ENCODE measurements at regions not wholly inside any gene's neighbourhood (a gene's known extent, or its start where the extent isn't known, plus 50 kb on each side); places are given as distances from the start of the nearest gene placed in this dataset.
A peak's percentile ranks its signal among the peaks of the same experiment; 100 is the strongest.

GRCh38 chr3:177358091-177358976, 161.1 kb upstream of the TBL1XR1 start (continued):
- peak; percentile 61; the same call in 1 of the 2 replicates for TF ChIP-seq GATAD2A (CRISPR knock-in tag; IDR thresholded peaks at IDR 0.05)
- no peak for TF ChIP-seq MEIS2 (CRISPR knock-in tag; IDR thresholded peaks at IDR 0.05)
- TF ChIP-seq SIN3B (IDR thresholded peaks at IDR 0.05; ENCODE audit: low read length) = peak; percentile 74
- no peak; the same call in 1 of the 2 replicates for TF ChIP-seq HDAC2 (CRISPR knock-in tag; IDR thresholded peaks at IDR 0.05)
- TF ChIP-seq ZNF337 (CRISPR knock-in tag; IDR thresholded peaks at IDR 0.05; ENCODE audit: borderline replicate concordance, low read depth) = no peak
- TF ChIP-seq ZSCAN20 (CRISPR knock-in tag; IDR thresholded peaks at IDR 0.05; ENCODE audit: borderline replicate concordance) = no peak
- no peak for TF ChIP-seq HMGA1 (CRISPR knock-in tag; conservative IDR thresholded peaks at IDR 0.05)
- no peak for TF ChIP-seq ZKSCAN5 (CRISPR knock-in tag; IDR thresholded peaks at IDR 0.05)
- no peak for TF ChIP-seq NONO (IDR thresholded peaks at IDR 0.05)
- TF ChIP-seq NONO (CRISPR knock-in tag; conservative IDR thresholded peaks at IDR 0.05) = no peak
- peak; percentile 49 for TF ChIP-seq MED1 (CRISPR knock-in tag; IDR thresholded peaks at IDR 0.05)
- no peak for TF ChIP-seq NFRKB (IDR thresholded peaks at IDR 0.05)
- no peak for TF ChIP-seq ZKSCAN1 (IDR thresholded peaks at IDR 0.05; ENCODE audit: low read length)
- 0 out of 2 replicates have a peak, but pooled peaks have one; percentile 11 for TF ChIP-seq HNRNPL (IDR thresholded peaks at IDR 0.05; ENCODE audit: low read depth, low read length)
- no peak for TF ChIP-seq ZNF879 (CRISPR knock-in tag; IDR thresholded peaks at IDR 0.05)
- TF ChIP-seq ZNF329 (CRISPR knock-in tag; IDR thresholded peaks at IDR 0.05; ENCODE audit: low read depth) = no peak
- TF ChIP-seq CREB3 (CRISPR knock-in tag; IDR thresholded peaks at IDR 0.05) = no peak
- no peak for TF ChIP-seq KMT2B (CRISPR knock-in tag; IDR thresholded peaks at IDR 0.05)
- TF ChIP-seq ZBTB2 (CRISPR knock-in tag; IDR thresholded peaks at IDR 0.05; ENCODE audit: low read depth) = no peak
- no peak for TF ChIP-seq REL (CRISPR knock-in tag; conservative IDR thresholded peaks at IDR 0.05)
- TF ChIP-seq ZNF251 (CRISPR knock-in tag; IDR thresholded peaks at IDR 0.05) = no peak
- TF ChIP-seq MTA1 (CRISPR knock-in tag; IDR thresholded peaks at IDR 0.05; ENCODE audit: borderline replicate concordance) = peak; percentile 53; the same call in 1 of the 2 replicates
- no peak; the same call in 1 of the 2 replicates for TF ChIP-seq JDP2 (CRISPR knock-in tag; IDR thresholded peaks at IDR 0.05; ENCODE audit: borderline replicate concordance)
- TF ChIP-seq ZBTB46 (CRISPR knock-in tag; IDR thresholded peaks at IDR 0.05; ENCODE audit: borderline replicate concordance) = no peak
- peak; percentile 24 for TF ChIP-seq SIX4 (CRISPR knock-in tag; IDR thresholded peaks at IDR 0.05)
- peak; percentile 48; the same call in 1 of the 3 replicates for TF ChIP-seq MXI1 (IDR thresholded peaks at IDR 0.05; ENCODE audit: borderline replicate concordance, low read depth, low read length)
- TF ChIP-seq RXRA (CRISPR knock-in tag; IDR thresholded peaks at IDR 0.05) = 0 out of 2 replicates have a peak, but pooled peaks have one; percentile 26
- TF ChIP-seq SMAD1 (CRISPR knock-in tag; IDR thresholded peaks at IDR 0.05; ENCODE audit: borderline replicate concordance, low read depth) = no peak
- TF ChIP-seq ERF (CRISPR knock-in tag; IDR thresholded peaks at IDR 0.05) = peak; percentile 32; the same call in 1 of the 2 replicates
- peak; percentile 30 for TF ChIP-seq GATAD1 (CRISPR knock-in tag; IDR thresholded peaks at IDR 0.05)
